GM12875 (cell line): ENCODE measurements at regions not wholly inside any gene's neighbourhood (a gene's known extent, or its start where the extent isn't known, plus 50 kb on each side); places are given as distances from the start of the nearest gene placed in this dataset.

Source experiments
- H3K4me3 ChIP-seq: one replicate; pipeline ENCODE4 v1.5.1; 2011; ENCODE audit warnings: low read depth, low read length, control low read depth
- TF ChIP-seq, protein P1 (sequence below): IDR thresholded peaks from 2 replicates; pipeline ENCODE4 v1.5.1; 2011; ENCODE audit warnings: low read depth, mild to moderate bottlenecking, control low read depth, inconsistent platforms, low read length, moderate library complexity, borderline replicate concordance; ENCODE audit not compliant: insufficient read depth

DNA sequence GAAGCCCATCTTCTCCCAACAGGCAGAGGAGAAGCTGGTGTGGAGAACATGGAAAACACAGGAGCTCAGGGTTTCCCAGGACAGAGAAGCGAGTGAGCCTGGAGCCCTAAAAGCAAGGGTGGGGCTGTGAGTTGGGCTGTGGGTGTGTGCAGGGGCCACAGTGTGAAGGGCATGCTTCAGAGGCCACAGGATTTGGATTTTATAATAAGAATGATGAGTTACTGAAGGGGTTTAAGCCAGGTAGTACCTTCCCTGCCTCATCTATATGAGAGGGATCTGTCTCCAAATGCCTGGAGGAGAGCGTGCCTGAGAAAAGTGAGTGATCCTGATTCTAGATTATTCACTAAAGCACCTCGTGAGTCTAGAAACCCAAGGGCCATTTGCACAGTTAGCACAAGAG, 106.8 kb downstream of the VPREB1 start:
- TF ChIP-seq, protein P1, sequence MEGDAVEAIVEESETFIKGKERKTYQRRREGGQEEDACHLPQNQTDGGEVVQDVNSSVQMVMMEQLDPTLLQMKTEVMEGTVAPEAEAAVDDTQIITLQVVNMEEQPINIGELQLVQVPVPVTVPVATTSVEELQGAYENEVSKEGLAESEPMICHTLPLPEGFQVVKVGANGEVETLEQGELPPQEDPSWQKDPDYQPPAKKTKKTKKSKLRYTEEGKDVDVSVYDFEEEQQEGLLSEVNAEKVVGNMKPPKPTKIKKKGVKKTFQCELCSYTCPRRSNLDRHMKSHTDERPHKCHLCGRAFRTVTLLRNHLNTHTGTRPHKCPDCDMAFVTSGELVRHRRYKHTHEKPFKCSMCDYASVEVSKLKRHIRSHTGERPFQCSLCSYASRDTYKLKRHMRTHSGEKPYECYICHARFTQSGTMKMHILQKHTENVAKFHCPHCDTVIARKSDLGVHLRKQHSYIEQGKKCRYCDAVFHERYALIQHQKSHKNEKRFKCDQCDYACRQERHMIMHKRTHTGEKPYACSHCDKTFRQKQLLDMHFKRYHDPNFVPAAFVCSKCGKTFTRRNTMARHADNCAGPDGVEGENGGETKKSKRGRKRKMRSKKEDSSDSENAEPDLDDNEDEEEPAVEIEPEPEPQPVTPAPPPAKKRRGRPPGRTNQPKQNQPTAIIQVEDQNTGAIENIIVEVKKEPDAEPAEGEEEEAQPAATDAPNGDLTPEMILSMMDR: no peak
- H3K4me3 ChIP-seq: no peak overlapping the region

DNA sequence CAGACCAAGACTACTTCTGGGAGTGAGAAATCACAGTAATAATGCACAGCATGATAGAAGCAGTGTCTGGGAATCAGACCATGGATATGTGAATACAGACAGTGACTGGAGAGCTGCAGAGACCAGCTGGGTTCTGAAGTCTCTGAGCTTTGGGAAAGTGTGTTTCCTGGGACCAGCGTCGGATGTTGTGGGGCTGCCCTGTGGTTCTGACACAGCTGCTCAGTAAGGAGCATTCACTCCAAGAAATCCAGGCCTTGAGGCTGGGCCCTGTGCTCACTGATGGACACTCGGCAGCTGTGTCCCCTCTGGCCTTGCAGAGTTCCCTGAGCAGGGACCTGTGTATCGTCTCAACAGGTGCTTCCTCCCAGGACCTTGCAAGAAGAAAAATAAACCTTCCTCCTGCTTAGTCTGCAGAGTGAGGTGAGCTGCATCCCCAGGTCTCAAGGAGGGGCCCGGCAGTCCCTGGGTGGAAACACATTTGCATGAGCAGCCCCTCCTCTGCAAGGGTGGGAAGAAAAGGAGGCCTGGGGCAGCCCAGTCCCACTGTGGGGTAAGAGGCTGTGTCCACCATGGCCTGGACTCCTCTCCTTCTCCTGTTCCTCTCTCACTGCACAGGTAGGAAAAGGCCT, 107.9 kb downstream of the VPREB1 start:
- H3K4me3 ChIP-seq: no peak overlapping the region
- TF ChIP-seq, protein P1: no peak

DNA sequence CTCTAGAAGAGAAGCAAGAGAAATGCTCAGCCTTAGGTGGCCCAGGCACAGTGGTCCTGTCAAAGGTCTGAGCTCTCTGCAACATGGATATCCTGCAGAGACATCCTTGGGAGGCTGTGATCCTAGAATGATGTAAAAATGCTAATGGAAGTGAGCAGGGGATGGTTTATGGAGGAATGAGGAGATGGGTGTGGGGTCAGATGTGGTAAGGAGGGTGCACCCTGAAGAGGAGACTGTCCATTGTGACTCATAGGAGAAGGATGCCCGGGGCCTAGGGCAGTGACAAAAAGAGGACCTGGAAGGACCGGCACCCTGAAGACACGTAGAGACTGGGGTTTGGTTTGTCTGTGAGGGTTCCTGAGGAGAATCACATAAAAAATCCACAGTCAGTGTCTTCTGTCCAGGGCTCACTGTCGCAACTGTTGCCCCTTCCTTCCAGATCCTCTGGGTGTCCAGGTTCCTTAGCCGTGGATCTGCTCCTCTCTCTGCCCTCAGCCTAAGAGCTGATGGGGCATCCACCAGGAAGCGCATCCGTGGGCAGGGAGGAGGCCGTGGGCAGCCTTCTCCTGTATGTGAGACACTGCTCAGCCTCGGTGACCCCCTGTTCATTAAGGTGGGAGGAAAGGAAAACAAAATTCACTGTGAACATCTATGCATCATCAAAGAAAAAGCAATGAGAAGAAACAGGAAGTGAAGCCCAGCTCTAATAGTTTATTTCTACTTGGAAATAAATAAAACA, 110.7 kb downstream of the VPREB1 start:
- TF ChIP-seq, protein P1: no peak

DNA sequence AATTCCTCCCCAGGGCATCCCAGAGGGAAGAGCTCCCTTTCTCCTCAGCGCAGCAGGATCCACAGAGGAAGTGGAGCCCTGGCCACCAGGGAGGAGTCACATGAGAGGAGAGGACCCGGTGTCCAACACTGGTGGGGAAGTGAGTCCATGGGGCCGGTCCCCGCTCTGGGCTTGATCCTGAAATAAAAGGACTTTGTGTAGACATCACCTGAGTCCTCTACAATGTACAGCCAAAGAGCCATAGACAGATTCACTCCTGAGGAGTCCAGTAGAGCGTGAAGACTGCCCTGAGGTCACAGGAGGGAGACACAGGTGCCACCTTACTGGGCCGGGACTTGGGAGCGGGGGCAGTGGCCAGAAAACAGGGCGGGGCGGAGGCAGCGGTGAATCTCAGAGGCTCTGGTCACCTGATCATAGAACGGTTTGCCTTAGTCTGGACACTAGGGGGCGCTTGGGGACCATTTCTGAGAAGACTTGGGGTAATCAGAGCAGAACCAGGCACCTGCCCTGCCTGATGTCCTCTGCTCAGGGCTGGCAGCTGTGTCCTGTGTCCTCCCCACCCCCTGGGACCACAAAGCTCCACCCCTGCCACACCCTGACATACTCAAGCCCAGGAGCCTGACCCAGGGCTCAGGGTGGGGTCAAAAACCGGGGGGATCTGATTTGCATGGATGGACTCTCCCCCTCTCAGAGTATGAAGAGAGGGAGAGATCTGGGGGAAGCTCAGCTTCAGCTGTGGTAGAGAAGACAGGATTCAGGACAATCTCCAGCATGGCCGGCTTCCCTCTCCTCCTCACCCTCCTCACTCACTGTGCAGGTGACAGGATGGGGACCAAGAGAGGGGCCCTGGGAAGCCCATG, 112.7 kb downstream of the VPREB1 start:
- TF ChIP-seq, protein P1: peak; percentile 80
- H3K4me3 ChIP-seq: no peak overlapping the region

More for the DNA sequence above, 110.7 kb downstream of the VPREB1 start:
- H3K4me3 ChIP-seq: no peak overlapping the region

DNA sequence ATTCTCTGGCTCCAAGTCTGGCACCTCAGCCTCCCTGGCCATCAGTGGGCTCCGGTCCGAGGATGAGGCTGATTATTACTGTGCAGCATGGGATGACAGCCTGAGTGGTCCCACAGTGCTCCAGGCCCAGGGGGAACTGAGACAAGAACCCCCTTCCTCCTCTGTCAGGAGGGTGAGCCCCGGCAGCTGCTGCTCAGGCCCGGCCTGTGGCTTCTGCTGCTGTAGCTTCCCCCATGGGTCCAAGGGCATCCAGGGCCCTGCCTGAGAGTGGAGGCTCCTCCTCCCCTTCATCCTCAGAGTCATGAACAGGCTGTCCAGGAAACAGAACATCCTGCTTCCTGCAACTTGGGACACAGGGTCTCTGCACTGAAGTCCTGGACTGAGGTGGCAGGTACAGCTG, 113.6 kb downstream of the VPREB1 start:
- TF ChIP-seq, protein P1: no peak
- H3K4me3 ChIP-seq: no peak overlapping the region

DNA sequence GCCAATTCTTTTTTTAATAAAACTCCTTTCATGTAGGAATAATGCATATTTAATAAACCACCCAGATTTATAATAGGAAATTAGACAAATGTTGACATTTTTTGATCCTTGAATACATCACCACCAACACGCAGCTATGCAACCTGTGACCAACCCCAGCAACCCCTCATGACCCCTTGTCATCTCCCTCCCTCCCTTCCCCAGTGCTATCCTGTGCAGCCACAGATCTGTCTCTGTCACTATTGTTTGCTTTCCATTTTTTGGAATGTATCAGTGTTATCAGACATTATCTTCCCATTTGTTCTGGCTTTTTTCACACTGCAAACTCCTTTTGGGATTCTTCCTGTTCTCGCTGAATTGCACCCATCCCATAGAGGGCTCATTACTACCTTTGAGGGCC, 114.1 kb downstream of the VPREB1 start:
- H3K4me3 ChIP-seq: no peak overlapping the region
- TF ChIP-seq, protein P1: no peak
